Stimulated activated CD4-positive, alpha-beta T cell treated with anti-CD3 and anti-CD28 coated beads, Interleukin-2, amount 100 ng/mL, for 24 hours (primary cell): ENCODE measurements at regions not wholly inside any gene's neighbourhood (a gene's known extent, or its start where the extent isn't known, plus 50 kb on each side); places are given as distances from the start of the nearest gene placed in this dataset.

Source experiments
- DNase-seq, 2 donors: peaks; one replicate each; pipeline ENCODE4 v3.0.0-alpha.2; 2020

- no peak for DNase-seq
These were observed 354.5 kb upstream of the DUSP10 start for GRCh38 chr1:222096476-222096772.

- DNase-seq = peak; percentile 62 to 70
These were observed 354.0 kb upstream of the DUSP10 start for GRCh38 chr1:222095606-222096475.

DNA sequence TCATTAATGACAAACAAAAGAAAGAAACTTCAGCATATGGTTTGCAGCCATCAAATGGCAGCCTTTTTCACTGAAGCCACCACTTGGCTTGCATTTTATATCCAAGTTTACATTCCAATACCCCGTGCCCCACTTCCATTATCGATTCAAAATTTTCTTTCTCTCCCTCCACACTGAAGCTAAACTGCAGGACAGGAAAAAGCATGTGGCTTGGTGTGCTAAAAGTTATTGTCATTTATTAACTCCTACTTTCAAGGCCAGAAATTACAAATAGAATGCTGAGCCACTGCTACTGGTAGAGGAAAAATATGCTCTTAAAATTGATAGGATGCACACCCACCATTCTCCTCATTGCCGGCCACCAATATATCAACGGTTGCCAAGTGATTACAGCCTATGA, 351.6 kb upstream of the DUSP10 start:
- DNase-seq = no peak

DNA sequence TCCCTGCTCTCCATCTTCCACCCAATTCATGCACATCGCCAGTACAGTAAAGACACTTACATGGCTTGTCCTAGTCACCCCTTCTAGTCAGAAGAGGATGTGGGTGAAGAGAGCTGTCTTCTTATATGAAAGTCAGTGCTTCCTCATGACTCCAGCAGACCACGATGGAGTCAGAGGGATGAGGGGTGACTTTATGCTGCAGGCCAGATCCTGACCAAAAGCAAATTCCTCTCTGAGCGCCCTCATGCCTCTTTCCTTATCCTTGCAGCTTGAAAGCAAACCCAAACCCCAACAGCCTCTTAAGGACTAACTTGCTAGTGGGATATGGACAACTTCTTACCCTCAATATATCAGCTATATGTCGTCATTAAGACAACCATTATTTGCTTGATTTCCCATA, 348.2 kb upstream of the DUSP10 start:
- no peak for DNase-seq

DNA sequence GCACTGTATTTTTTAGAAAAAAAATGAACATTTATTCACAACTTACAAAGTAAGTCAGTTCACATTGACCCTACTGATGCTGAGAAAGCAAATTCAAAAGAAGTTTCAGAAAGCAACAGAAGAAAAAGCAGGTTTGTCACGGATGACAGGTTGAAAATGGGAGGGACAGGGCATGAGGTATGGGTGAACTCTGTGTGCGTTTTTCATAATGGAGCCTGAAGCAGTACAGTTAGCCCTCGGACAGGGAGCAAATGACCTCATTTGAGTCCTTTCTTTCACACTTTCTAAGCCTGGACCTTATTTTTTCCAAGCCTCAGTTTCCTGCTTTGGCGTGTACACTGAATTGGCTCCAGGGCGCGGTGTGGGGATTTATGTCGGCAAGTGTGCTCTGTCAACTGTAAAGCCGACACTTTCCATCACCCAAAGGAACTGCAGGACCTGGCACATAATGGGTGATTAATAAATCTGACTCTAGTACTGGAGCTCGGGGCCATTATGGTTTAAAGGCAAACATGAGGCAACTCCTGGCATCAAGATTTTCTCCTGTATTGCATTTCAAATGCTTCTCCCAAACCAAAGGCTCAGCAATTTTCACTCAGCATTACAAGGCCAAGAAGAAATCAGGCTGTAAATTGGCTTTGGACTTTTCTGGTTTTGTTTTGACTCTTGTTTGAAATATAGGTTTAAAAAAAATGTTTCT, 345.5 kb upstream of the DUSP10 start:
- DNase-seq = no peak

DNA sequence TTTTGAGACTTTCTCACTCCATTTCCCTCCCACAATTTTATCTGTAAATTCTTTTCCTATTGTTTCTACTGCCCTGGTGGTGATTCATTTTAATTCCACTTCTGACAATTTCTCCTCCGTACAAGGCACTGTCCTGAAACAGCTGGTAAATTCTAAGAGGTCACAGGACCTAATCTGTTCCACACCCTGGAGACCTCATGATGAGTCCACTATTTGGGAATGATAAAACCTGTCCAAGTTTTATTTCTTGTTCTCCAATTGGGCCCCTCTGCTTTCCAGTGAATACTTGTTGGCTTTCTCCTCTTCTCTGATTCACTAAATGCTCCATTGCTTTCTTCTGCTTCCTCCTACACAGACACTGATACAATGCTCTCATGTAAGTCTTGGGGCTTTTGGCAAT, 343.1 kb upstream of the DUSP10 start:
- no peak for DNase-seq

DNA sequence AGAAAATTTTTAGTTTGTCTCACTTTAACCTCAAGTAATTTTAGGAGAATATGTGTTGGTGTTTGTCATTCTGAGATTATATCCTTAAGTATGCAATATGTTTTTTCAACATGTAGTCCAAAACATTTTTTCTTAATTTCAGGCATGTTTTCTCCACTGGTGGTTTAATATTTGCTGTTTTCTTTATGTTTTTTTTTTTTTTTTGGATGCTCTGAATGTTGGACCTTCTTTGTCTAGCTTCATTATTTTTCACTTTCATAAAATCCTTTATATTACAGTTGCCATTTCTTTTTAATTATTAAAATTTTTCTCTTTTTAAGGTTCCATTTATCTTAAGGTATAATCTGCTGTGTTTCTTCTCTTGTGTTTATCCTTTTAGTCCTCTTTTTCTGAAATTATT, 342.2 kb upstream of the DUSP10 start:
- no peak for DNase-seq

- no peak for DNase-seq
These were observed 340.0 kb upstream of the DUSP10 start for GRCh38 chr1:222081859-222082258.

- DNase-seq = no peak
These were observed 337.7 kb upstream of the DUSP10 start for GRCh38 chr1:222079566-222079965.

GRCh38 chr1:222077206-222077605, 335.3 kb upstream of the DUSP10 start:
- DNase-seq = no peak

- DNase-seq = no peak
These were observed 332.4 kb upstream of the DUSP10 start for GRCh38 chr1:222074317-222074716.

DNA sequence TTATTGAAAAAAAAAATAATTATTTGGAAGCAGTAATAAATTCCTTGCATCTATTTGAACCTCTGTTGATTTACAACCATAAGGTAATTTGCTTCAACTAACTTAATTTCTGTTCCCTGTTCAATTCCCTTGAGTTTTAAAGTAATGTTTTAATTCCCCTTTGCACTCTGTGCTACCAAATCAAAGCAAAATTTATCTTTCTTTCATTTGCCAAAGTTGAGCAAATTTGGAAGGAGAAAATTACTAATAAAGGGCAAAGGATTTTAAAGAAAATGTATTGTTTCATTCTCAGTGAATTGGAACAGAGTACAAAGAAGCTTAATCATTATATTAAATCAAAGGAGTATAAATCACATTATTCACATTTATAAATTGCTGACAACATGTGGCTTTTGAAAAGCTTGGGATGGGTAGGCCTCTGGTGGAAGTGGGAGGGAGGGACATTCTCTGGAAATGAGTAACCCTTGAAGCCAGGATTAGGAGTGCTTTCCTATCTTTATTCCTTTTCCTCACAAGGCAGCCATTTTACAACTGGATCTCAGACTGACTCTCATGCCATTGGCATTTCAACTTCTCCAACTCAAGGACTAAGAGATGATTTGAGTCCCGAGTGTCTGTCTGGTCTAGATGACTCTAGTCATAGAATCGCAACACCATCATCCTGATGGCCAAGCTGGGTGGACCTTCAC, 331.6 kb upstream of the DUSP10 start:
- DNase-seq = no peak

DNA sequence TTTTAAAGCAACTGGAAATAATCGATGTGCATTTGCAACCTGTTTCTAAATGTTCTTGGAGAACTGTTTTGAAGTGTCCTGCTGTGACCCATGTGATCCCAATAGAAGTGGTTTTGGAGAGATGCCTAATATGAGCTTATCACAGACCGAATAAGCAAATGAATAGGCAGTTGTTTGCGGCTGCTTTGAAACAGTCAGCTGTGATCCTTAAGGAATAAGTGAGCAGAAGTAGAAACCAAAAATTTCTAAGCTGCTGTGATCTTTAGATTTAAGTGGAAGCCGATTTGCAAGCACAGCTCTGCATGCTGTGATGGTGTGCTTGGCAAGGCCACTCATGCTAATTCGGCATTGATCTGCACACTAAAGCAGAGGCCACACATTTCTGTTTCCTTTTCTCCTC, 329.5 kb upstream of the DUSP10 start:
- no peak for DNase-seq

DNA sequence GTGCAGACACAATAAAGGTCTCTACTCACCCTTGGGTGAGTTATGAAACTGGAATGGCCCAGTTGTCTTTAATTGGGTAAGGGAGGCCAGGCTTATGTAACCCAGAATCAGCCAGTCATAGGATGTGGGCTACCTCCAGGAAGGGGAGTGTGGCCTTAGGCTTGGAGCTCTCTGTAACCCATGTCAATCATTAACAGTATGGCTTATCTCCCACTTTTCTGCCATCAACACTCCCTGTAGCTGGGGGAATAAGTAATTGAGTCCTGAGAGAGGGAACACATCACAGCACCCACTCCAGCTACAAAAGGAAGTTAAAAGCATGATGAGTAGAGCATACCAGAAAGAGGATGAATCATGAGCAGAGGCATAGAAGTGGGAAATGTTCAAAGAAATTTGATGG, 327.0 kb upstream of the DUSP10 start:
- no peak for DNase-seq

- DNase-seq = no peak
These were observed 326.2 kb upstream of the DUSP10 start for GRCh38 chr1:222068101-222068500.

DNA sequence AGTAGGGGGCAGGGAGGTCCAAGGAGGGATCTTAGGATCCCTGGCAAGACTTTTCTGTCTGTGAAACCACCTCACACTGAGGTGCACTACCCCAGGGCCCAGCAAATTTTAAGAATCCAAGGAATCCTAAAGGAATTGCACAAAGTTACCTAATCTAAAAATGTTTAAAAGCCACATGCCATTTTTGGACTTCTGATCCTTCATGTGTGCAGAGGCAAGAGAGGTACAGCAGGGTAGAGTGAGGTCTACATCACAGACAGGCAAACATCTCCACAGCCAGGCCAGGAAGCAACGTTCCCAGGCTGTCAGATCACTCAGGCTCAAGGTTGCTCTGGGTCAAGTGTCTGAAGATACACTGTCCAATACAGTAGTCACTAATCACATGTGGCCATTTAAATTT, 324.6 kb upstream of the DUSP10 start:
- no peak for DNase-seq

GRCh38 chr1:222065234-222065633, 323.3 kb upstream of the DUSP10 start:
- no peak for DNase-seq

DNA sequence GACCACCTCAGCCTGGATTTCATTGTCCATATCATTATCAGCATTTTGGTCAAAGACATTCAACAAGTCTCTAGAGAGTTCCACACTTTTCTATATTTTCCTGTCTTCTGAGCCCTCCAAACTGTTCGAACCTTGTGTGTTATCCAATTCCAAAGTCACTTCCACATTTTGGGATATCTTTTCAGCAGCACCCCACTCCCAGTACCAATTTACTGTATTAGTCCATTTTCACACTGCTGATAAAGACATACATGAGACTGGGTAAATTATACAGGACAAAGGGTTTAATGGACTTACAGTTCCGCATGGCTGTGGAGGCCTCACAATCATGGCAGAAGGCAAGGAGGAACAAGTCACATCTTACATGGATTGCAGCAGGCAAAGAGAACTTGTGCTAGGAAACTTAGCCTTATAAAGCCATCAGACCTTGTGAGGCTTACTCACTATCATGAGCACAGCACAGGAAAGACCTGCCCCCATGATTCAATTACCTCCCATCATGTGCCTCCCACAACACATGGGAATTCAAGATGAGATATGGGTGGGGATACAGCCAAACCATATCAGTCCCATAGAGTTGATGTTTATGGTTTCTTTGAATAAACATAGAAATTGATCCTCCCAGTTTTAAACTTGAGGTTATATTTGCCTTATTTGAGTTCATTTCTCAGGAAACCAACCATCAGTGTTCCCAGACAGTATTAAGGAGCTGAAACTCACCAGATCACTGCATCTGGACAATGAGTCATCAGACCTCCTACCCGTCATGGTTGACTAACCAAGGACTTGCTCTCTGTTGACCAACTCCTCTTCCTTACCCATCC, 322.7 kb upstream of the DUSP10 start:
- DNase-seq = no peak

- no peak for DNase-seq
These were observed 320.8 kb upstream of the DUSP10 start for GRCh38 chr1:222062640-222063039.

GRCh38 chr1:222061711-222062359, 319.9 kb upstream of the DUSP10 start:
- no peak for DNase-seq

DNA sequence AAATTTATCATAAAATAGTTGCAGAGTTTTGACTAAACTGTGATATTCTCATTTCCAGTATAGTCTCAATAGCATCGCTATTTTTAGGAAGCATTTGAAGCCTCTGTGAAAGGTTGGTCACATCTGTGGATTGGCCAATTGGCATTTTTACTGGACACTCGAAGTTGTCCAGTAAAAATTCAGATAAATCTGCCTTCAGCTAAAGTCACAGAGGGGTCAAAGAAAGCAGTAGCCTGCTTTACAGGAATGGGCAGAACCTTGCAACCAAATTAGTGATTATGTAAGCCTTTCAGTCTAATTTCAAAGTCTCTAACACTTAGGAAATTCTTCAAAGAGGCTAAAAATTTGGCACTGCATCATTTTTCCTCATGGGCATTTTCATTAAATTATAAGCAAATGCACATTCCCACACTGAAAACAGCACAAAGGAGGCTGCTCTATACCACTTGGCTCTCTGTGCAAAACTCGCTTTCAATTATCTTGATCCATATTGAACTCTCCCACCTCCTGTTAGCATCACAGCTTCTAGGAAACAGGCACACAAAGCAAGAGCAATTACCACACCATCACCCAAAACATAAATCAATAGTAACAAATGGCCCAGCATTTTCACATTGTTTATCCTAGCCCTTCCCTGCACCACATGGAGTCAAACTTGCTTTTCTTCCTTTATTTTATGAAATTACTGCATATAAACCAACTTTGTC, 318.5 kb upstream of the DUSP10 start:
- no peak for DNase-seq

DNA sequence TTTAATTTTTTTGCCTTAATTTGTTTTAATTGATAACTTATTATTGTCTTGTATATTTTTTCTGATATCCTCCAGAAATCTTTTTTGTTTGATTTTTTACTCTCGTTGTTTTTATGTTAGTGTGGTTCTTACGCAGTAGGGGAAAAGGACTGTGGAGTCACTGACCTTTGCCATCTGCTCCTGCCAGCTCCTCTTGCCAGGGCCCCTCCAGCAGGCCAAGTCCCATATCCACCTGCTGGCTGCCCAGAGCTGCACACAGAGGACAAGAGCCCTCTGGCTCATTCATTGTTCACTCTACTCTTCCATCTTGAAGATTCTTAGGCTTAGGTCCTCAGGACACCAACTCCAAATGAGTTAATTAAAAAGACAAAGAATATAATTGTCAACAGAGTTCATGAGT, 316.4 kb upstream of the DUSP10 start:
- DNase-seq = no peak
